ENCODE measurements at regions not wholly inside any gene's neighbourhood (a gene's known extent, or its start where the extent isn't known, plus 50 kb on each side); places are given as distances from the start of the nearest gene placed in this dataset.

GRCh38 chr14:34369648-34370030 is 92.4 kb downstream of the SPTSSA start:
- TF ChIP-seq, protein P1, sequence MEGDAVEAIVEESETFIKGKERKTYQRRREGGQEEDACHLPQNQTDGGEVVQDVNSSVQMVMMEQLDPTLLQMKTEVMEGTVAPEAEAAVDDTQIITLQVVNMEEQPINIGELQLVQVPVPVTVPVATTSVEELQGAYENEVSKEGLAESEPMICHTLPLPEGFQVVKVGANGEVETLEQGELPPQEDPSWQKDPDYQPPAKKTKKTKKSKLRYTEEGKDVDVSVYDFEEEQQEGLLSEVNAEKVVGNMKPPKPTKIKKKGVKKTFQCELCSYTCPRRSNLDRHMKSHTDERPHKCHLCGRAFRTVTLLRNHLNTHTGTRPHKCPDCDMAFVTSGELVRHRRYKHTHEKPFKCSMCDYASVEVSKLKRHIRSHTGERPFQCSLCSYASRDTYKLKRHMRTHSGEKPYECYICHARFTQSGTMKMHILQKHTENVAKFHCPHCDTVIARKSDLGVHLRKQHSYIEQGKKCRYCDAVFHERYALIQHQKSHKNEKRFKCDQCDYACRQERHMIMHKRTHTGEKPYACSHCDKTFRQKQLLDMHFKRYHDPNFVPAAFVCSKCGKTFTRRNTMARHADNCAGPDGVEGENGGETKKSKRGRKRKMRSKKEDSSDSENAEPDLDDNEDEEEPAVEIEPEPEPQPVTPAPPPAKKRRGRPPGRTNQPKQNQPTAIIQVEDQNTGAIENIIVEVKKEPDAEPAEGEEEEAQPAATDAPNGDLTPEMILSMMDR (IDR thresholded peaks at IDR 0.05; ENCODE audit: low read depth, low read length) = no peak
- DNase-seq (ENCODE audit: extremely low read depth, low read depth) = no peak

- no peak for DNase-seq (ENCODE audit: extremely low read depth, low read depth)
- TF ChIP-seq, protein P1 (IDR thresholded peaks at IDR 0.05; ENCODE audit: low read depth, low read length) = no peak
Observed at GRCh38 chr14:34368971-34369647, 92.9 kb downstream of the SPTSSA start.

DNA sequence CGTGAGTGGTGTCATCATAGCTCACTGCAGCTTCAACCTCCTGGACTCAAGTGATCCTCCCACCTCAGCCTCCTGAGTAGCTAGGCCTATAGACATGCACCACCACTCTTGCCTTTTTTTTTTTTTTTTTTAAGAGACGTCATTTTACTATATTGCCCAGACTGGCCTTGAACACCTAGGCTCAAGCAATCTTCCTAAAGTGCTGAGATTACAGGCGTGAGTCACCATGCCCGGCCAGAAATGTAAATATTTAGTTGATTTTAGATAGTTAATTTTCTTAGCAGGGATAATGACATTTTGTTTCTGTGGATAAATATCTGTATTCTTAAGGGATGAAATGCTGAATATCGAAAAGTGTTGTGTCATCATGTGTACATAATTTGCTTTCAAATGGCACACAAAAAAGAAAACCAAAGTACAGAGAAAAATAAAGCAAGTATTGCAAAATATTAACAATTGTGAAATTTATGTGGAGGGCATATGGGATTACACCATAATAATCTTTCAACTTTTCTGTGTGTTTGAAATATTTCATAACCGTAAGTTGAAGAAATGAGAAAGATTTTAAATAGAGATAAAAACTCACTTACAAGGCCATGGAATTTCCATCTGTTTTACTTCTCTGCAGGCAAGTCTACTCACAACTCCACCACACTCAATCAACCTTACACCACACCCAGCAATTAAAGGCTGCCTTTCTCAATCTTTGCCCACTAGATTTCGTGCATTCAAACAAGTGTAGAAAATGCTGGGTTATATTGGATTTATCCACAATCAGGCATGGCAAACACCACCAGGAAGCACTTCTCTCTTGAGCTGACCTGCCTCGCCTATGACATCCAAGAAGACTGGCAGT is 93.7 kb downstream of the SPTSSA start:
- peak; percentile 80 for DNase-seq (ENCODE audit: extremely low read depth, low read depth)
- TF ChIP-seq, protein P1 (IDR thresholded peaks at IDR 0.05; ENCODE audit: low read depth, low read length) = no peak

- TF ChIP-seq, protein P1 (IDR thresholded peaks at IDR 0.05; ENCODE audit: low read depth, low read length) = peak; percentile 28
- DNase-seq (ENCODE audit: extremely low read depth, low read depth) = no peak
Observed at GRCh38 chr14:34365309-34365915, 96.6 kb downstream of the SPTSSA start.

DNA sequence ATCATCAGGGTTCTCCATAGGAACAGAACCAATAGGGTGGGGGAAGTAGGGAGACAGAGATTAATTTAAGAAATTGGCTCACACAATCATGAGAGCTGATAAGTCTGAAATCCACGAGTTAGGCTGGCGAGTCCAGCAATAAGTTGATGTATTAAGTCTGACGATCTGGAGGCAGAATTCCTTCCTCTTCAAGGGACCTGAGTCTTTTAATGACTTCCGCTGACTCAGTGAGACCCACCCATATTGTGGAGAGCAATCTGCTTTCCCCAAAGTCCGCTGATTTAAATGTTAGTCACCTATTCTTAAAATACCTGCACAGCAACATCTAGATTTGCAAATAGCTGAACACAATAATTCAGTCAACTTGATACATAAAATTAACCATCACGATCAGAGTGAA is 97.8 kb downstream of the SPTSSA start:
- TF ChIP-seq, protein P1 (IDR thresholded peaks at IDR 0.05; ENCODE audit: low read depth, low read length) = no peak
- DNase-seq (ENCODE audit: extremely low read depth, low read depth) = no peak

DNA sequence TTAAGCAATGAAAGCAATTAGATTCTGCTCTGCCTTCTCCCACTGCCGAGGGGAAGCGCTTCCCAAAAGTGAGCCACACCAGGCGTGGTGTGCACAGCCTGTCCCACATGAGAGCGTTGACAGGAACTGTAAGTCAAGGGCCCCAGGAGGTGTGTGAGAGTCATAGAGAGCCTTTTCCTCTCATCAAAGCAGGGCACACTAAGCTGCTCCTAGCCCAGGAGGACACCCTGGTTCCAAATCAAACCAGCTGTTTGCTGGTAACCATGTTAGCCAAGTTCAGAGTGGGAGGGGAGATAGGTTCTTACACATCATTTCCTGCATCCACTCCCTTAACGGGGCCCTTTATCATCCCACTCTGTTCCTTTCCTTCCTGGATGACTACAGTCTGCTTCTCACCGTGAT is 98.3 kb downstream of the SPTSSA start:
- DNase-seq (ENCODE audit: extremely low read depth, low read depth) = no peak

More for the DNA sequence above, 98.3 kb downstream of the SPTSSA start:
- TF ChIP-seq, protein P1 (IDR thresholded peaks at IDR 0.05; ENCODE audit: low read depth, low read length) = no peak
